CD4-positive, CD25-positive, alpha-beta regulatory T cell (primary cell): ENCODE measurements at regions not wholly inside any gene's neighbourhood (a gene's known extent, or its start where the extent isn't known, plus 50 kb on each side); places are given as distances from the start of the nearest gene placed in this dataset.
"Not testable (repeated sequence)": the region's sequence is repeated elsewhere in the genome, so short reads cannot be mapped to it uniquely, and the experiment has no call there.

Experiments
- ATAC-seq, 2 donors: fragments of 150-1000 bp; cut with Tn5 transposase; one replicate each; pipeline ENCODE4 v1.10.0; 2021; ENCODE audit warnings: low read depth in 2 of 2, moderate number of reproducible peaks in 2 of 2, moderate library complexity in 1 of 2
- DNase-seq, 3 donors: peaks; one replicate each; pipeline versions ENCODE4 v3.0.0 to v3.0.0-alpha.2; 2012 to 2022; ENCODE audit warnings: mixed read lengths in 1 of 3
- H3K27ac ChIP-seq: one replicate; pipeline ENCODE4 v1.7.0; 2013; ENCODE audit warnings: mild to moderate bottlenecking, low read length; ENCODE audit not compliant: insufficient read depth, poor library complexity, severe bottlenecking
- H3K27me3 ChIP-seq: one replicate; pipeline ENCODE4 v1.7.0; 2013; ENCODE audit warnings: low read length; ENCODE audit not compliant: control insufficient read depth, insufficient read depth
- H3K36me3 ChIP-seq: one replicate; pipeline ENCODE4 v1.7.0; 2013; ENCODE audit warnings: mild to moderate bottlenecking, low read length, moderate library complexity; ENCODE audit not compliant: control insufficient read depth, insufficient read depth
- H3K4me1 ChIP-seq: 2 replicates; pipeline ENCODE4 v1.7.0; 2013; ENCODE audit warnings: mild to moderate bottlenecking, low read length; ENCODE audit not compliant: insufficient read depth, control insufficient read depth, poor library complexity, severe bottlenecking
- H3K4me3 ChIP-seq: one replicate; pipeline ENCODE4 v1.7.0; 2013; ENCODE audit warnings: low read depth, mild to moderate bottlenecking, low read length, moderate library complexity
- H3K9me3 ChIP-seq, 2 experiments: 1 replicate in 1 of 2; 2 replicates in 1 of 2; pipeline ENCODE4 v1.7.0; 2013; ENCODE audit warnings: low read length in 2 of 2, mild to moderate bottlenecking in 1 of 2, moderate library complexity in 1 of 2; ENCODE audit not compliant: control insufficient read depth in 2 of 2
- H3K27ac Mint-ChIP-seq, 3 donors: one replicate each; pipeline ENCODE4 v1.8.0; 2020 to 2022; ENCODE audit warnings: mild to moderate bottlenecking in 3 of 3, mixed read lengths in 3 of 3, moderate library complexity in 2 of 3
- H3K27me3 Mint-ChIP-seq: one replicate; pipeline ENCODE4 v1.8.0; 2022; ENCODE audit warnings: mild to moderate bottlenecking, mixed read lengths
- H3K36me3 Mint-ChIP-seq: one replicate; pipeline ENCODE4 v1.8.0; 2020; ENCODE audit warnings: mixed read lengths
- H3K4me1 Mint-ChIP-seq, 4 donors: one replicate each; pipeline ENCODE4 v1.8.0; 2020 to 2022; ENCODE audit warnings: mixed read lengths in 4 of 4, mild to moderate bottlenecking in 1 of 4
- H3K4me3 Mint-ChIP-seq, 4 donors: one replicate each; pipeline ENCODE4 v1.8.0; 2020 to 2022; ENCODE audit warnings: mild to moderate bottlenecking in 4 of 4, mixed read lengths in 4 of 4, moderate library complexity in 3 of 4
- H3K9me3 Mint-ChIP-seq, 7 donors: one replicate each; pipeline ENCODE4 v1.8.0; 2020 to 2022; ENCODE audit warnings: mixed read lengths in 7 of 7, mild to moderate bottlenecking in 3 of 7, moderate library complexity in 2 of 7

GRCh38 chr17:16888413-16889087, 83.4 kb downstream of the TNFRSF13B start:
- H3K36me3 ChIP-seq: no peaks in the 10 kb centered on the region
- H3K27me3 ChIP-seq: no peaks in the 10 kb centered on the region
- Mint-ChIP-seq H3K27me3 (peaks cover 6% of the 10 kb centered on the region), H3K4me3 (no peak overlapping the region), H3K9me3 (peaks cover 0 to 1% (median 0%) of the 10 kb centered on the region in 7 donors), H3K27ac (no peak overlapping the region), H3K36me3 (no peaks in the 10 kb centered on the region), H3K4me1 (no peaks in the 10 kb centered on the region)
- H3K27ac ChIP-seq: no peak overlapping the region
- no peaks in the 10 kb centered on the region for H3K4me1 ChIP-seq
- no peak overlapping the region for H3K4me3 ChIP-seq
- ATAC-seq: no peak
- no peaks in the 10 kb centered on the region for H3K9me3 ChIP-seq
- DNase-seq: no peak

- H3K36me3 ChIP-seq: no peaks in the 10 kb centered on the region
- Mint-ChIP-seq H3K4me3 (no peak overlapping the region), H3K27ac (no peak overlapping the region), H3K9me3 (peaks cover 0 to 1% (median 0%) of the 10 kb centered on the region in 7 donors), H3K36me3 (no peaks in the 10 kb centered on the region), H3K4me1 (no peaks in the 10 kb centered on the region), H3K27me3 (peaks cover 10% of the 10 kb centered on the region)
- no peak overlapping the region for H3K4me3 ChIP-seq
- DNase-seq (no peak), ATAC-seq (no peak)
- no peaks in the 10 kb centered on the region for H3K9me3 ChIP-seq
- no peaks in the 10 kb centered on the region for H3K27me3 ChIP-seq
- no peak overlapping the region for H3K27ac ChIP-seq
- H3K4me1 ChIP-seq: no peaks in the 10 kb centered on the region
These were observed 84.3 kb downstream of the TNFRSF13B start for GRCh38 chr17:16887523-16888095.

GRCh38 chr17:16886655-16887322, 85.1 kb downstream of the TNFRSF13B start:
- ATAC-seq: no peak
- no peaks in the 10 kb centered on the region for H3K27me3 ChIP-seq
- Mint-ChIP-seq H3K27me3 (peaks cover 10% of the 10 kb centered on the region), H3K4me1 (no peaks in the 10 kb centered on the region), H3K9me3 (peaks cover 0 to 1% (median 0%) of the 10 kb centered on the region in 7 donors), H3K4me3 (no peak overlapping the region), H3K36me3 (no peaks in the 10 kb centered on the region), H3K27ac (no peak overlapping the region)
- no peaks in the 10 kb centered on the region for H3K9me3 ChIP-seq
- no peaks in the 10 kb centered on the region for H3K4me1 ChIP-seq
- H3K36me3 ChIP-seq: no peaks in the 10 kb centered on the region
- no peak for DNase-seq
- no peak overlapping the region for H3K27ac ChIP-seq
- H3K4me3 ChIP-seq: no peak overlapping the region

GRCh38 chr17:16885204-16885603, 86.7 kb downstream of the TNFRSF13B start:
- ATAC-seq, H3K9me3 Mint-ChIP-seq, H3K36me3 Mint-ChIP-seq, H3K4me3 ChIP-seq, H3K4me3 Mint-ChIP-seq, H3K9me3 ChIP-seq, H3K27ac Mint-ChIP-seq, H3K4me1 Mint-ChIP-seq, H3K36me3 ChIP-seq, H3K27ac ChIP-seq, H3K4me1 ChIP-seq, H3K27me3 ChIP-seq, DNase-seq: not testable (repeated sequence)
- H3K27me3 Mint-ChIP-seq: peaks cover 10% of the 10 kb centered on the region

GRCh38 chr17:16882926-16883265, 89.0 kb downstream of the TNFRSF13B start:
- not testable (repeated sequence) for H3K9me3 Mint-ChIP-seq, H3K27me3 ChIP-seq, H3K27ac Mint-ChIP-seq, ATAC-seq, H3K4me1 ChIP-seq, H3K4me1 Mint-ChIP-seq, H3K9me3 ChIP-seq, H3K27ac ChIP-seq, H3K36me3 ChIP-seq, H3K4me3 Mint-ChIP-seq, H3K4me3 ChIP-seq, DNase-seq, H3K36me3 Mint-ChIP-seq
- H3K27me3 Mint-ChIP-seq: peaks cover 10% of the 10 kb centered on the region

- H3K27me3 ChIP-seq: no peaks in the 10 kb centered on the region
- Mint-ChIP-seq H3K9me3 (peaks cover 0 to 3% (median 0%) of the 10 kb centered on the region in 7 donors), H3K4me1 (no peaks in the 10 kb centered on the region), H3K36me3 (no peaks in the 10 kb centered on the region), H3K4me3 (no peak overlapping the region), H3K27ac (no peak overlapping the region), H3K27me3 (peaks cover 10% of the 10 kb centered on the region)
- no peaks in the 10 kb centered on the region for H3K4me1 ChIP-seq
- ATAC-seq (no peak), DNase-seq (no peak)
- H3K36me3 ChIP-seq: no peaks in the 10 kb centered on the region
- no peak overlapping the region for H3K27ac ChIP-seq
- no peak overlapping the region for H3K4me3 ChIP-seq
- no peaks in the 10 kb centered on the region for H3K9me3 ChIP-seq
These were observed 89.5 kb downstream of the TNFRSF13B start for GRCh38 chr17:16882243-16882925.

GRCh38 chr17:16881239-16881924, 90.5 kb downstream of the TNFRSF13B start:
- H3K27me3 Mint-ChIP-seq: peaks cover 10% of the 10 kb centered on the region
- no peak overlapping the region for H3K4me3 Mint-ChIP-seq
- peaks cover 0 to 7% (median 0%) of the 10 kb centered on the region in 7 donors for H3K9me3 Mint-ChIP-seq
- no peaks in the 10 kb centered on the region for H3K36me3 ChIP-seq
- H3K27ac ChIP-seq: no peak overlapping the region
- DNase-seq (no peak), ATAC-seq (no peak)
- no peaks in the 10 kb centered on the region for H3K36me3 Mint-ChIP-seq
- H3K4me3 ChIP-seq: no peak overlapping the region
- H3K27me3 ChIP-seq: no peaks in the 10 kb centered on the region
- H3K9me3 ChIP-seq: no peaks in the 10 kb centered on the region
- H3K4me1 ChIP-seq: no peaks in the 10 kb centered on the region
- no peaks in the 10 kb centered on the region for H3K4me1 Mint-ChIP-seq
- H3K27ac Mint-ChIP-seq: no peak overlapping the region
